Spinal cord (tissue), 9 donors: ENCODE measurements at regions not wholly inside any gene's neighbourhood (a gene's known extent, or its start where the extent isn't known, plus 50 kb on each side); places are given as distances from the start of the nearest gene placed in this dataset.
A peak's percentile ranks its signal among the peaks of the same experiment; 100 is the strongest.
"Not testable (repeated sequence)": the region's sequence is repeated elsewhere in the genome, so short reads cannot be mapped to it uniquely, and the experiment has no call there.

Source experiments
- DNase-seq, 6 donors: peaks; one replicate each; pipeline versions ENCODE4 v3.0.0 to v3.0.0-alpha.2; 2013 to 2015; ENCODE audit warnings: low spot score in 6 of 6, low read depth in 4 of 6
- H3K27ac ChIP-seq: one replicate; pipeline ENCODE4 v1.5.1; 2013; ENCODE audit warnings: low read depth, low read length, control low read depth
- H3K27me3 ChIP-seq: one replicate; pipeline ENCODE4 v1.6.1; 2013; ENCODE audit warnings: low read length; ENCODE audit not compliant: control insufficient read depth, insufficient read depth
- H3K36me3 ChIP-seq: one replicate; pipeline ENCODE4 v1.6.1; 2013; ENCODE audit warnings: low read length; ENCODE audit not compliant: control insufficient read depth, insufficient read depth
- H3K4me1 ChIP-seq: one replicate; pipeline ENCODE4 v1.6.1; 2013; ENCODE audit warnings: low read length; ENCODE audit not compliant: control insufficient read depth, insufficient read depth
- H3K4me3 ChIP-seq: one replicate; pipeline ENCODE4 v1.5.1; 2013; ENCODE audit warnings: low read depth, low read length, control low read depth
- H3K9me3 ChIP-seq: one replicate; pipeline ENCODE4 v1.6.1; 2013; ENCODE audit warnings: low read length; ENCODE audit not compliant: control insufficient read depth, insufficient read depth
- WGBS: methylation state at CpG from one replicate; pipeline ENCODE4 v1.1.5; 2013; ENCODE audit warnings: missing lambda C conversion rate; ENCODE audit not compliant: insufficient coverage; 5-methylcytosine and 5-hydroxymethylcytosine counted together
- donor health status: healthy.

- Histone ChIP-seq H3K36me3 (no peaks in the 10 kb centered on the region), H3K9me3 (no peaks in the 10 kb centered on the region), H3K4me3 (no peak overlapping the region), H3K27me3 (no peaks in the 10 kb centered on the region), H3K27ac (no peak overlapping the region), H3K4me1 (no peaks in the 10 kb centered on the region)
- DNase-seq, result no peak
These were observed 139.7 kb downstream of the FBXO4 start for GRCh38 chr5:42064821-42065220.

GRCh38 chr5:42066131-42066530 is 141.1 kb downstream of the FBXO4 start:
- no CpG with 5 or more reads among the region's 3 CpGs for WGBS
- no peak for DNase-seq
- H3K4me3 ChIP-seq, result no peak overlapping the region
- no peaks in the 10 kb centered on the region for H3K36me3 ChIP-seq
- no peak overlapping the region for H3K27ac ChIP-seq
- no peaks in the 10 kb centered on the region for H3K4me1 ChIP-seq
- H3K27me3 ChIP-seq, result no peaks in the 10 kb centered on the region
- H3K9me3 ChIP-seq, result no peaks in the 10 kb centered on the region

- DNase-seq, result peak in 1 of 6 donors; percentile 10
- WGBS, result no CpG with 5 or more reads among the region's 1 CpG
- Histone ChIP-seq H3K27me3 (no peaks in the 10 kb centered on the region), H3K36me3 (no peaks in the 10 kb centered on the region), H3K9me3 (no peaks in the 10 kb centered on the region), H3K27ac (no peak overlapping the region), H3K4me3 (no peak overlapping the region), H3K4me1 (no peaks in the 10 kb centered on the region)
These were observed 149.3 kb downstream of the FBXO4 start for GRCh38 chr5:42074353-42074752.

GRCh38 chr5:42089705-42090104 is 164.6 kb downstream of the FBXO4 start:
- no peak for DNase-seq
- 92% methylated on average over 4 of the region's 4 CpGs for WGBS
- Histone ChIP-seq H3K4me1 (no peaks in the 10 kb centered on the region), H3K27me3 (no peaks in the 10 kb centered on the region), H3K27ac (no peak overlapping the region), H3K36me3 (no peaks in the 10 kb centered on the region), H3K9me3 (no peaks in the 10 kb centered on the region), H3K4me3 (no peak overlapping the region)

- Histone ChIP-seq H3K9me3 (no peaks in the 10 kb centered on the region), H3K4me1 (no peaks in the 10 kb centered on the region), H3K27ac (no peak overlapping the region), H3K4me3 (no peak overlapping the region), H3K36me3 (no peaks in the 10 kb centered on the region), H3K27me3 (no peaks in the 10 kb centered on the region)
- DNase-seq, result no peak
These were observed 165.1 kb downstream of the FBXO4 start for GRCh38 chr5:42090162-42090561.

- DNase-seq, H3K27ac ChIP-seq, H3K27me3 ChIP-seq, H3K9me3 ChIP-seq, H3K4me1 ChIP-seq, H3K36me3 ChIP-seq, H3K4me3 ChIP-seq: not testable (repeated sequence)
- WGBS, result 89% methylated on average over 5 of the region's 5 CpGs
These were observed 174.8 kb downstream of the FBXO4 start for GRCh38 chr5:42099846-42100245.

- Histone ChIP-seq H3K4me1 (no peaks in the 10 kb centered on the region), H3K4me3 (no peak overlapping the region), H3K36me3 (no peaks in the 10 kb centered on the region), H3K9me3 (no peaks in the 10 kb centered on the region), H3K27me3 (no peaks in the 10 kb centered on the region), H3K27ac (no peak overlapping the region)
- DNase-seq, result no peak
These were observed 183.4 kb downstream of the FBXO4 start for GRCh38 chr5:42108468-42108867.

- no peaks in the 10 kb centered on the region for H3K9me3 ChIP-seq
- no peak overlapping the region for H3K4me3 ChIP-seq
- no peak overlapping the region for H3K27ac ChIP-seq
- no peaks in the 10 kb centered on the region for H3K27me3 ChIP-seq
- no peaks in the 10 kb centered on the region for H3K4me1 ChIP-seq
- 100% methylated on average over 1 of the region's 3 CpGs for WGBS
- no peak for DNase-seq
- no peaks in the 10 kb centered on the region for H3K36me3 ChIP-seq
These were observed 184.0 kb downstream of the FBXO4 start for GRCh38 chr5:42109006-42109572.

GRCh38 chr5:42115721-42116120 is 190.6 kb downstream of the FBXO4 start:
- H3K9me3 ChIP-seq, H3K36me3 ChIP-seq, H3K27me3 ChIP-seq, DNase-seq, H3K4me3 ChIP-seq, H3K4me1 ChIP-seq, H3K27ac ChIP-seq: not testable (repeated sequence)
- 100% methylated on average over 1 of the region's 3 CpGs for WGBS

GRCh38 chr5:42120070-42120469 is 195.0 kb downstream of the FBXO4 start:
- H3K27me3 ChIP-seq, result no peaks in the 10 kb centered on the region
- no peaks in the 10 kb centered on the region for H3K9me3 ChIP-seq
- no peak overlapping the region for H3K4me3 ChIP-seq
- H3K36me3 ChIP-seq, result no peaks in the 10 kb centered on the region
- H3K4me1 ChIP-seq, result no peaks in the 10 kb centered on the region
- no peak overlapping the region for H3K27ac ChIP-seq
- no peak for DNase-seq
